ENCODE measurements at regions not wholly inside any gene's neighbourhood (a gene's known extent, or its start where the extent isn't known, plus 50 kb on each side); places are given as distances from the start of the nearest gene placed in this dataset.

GRCh38 chr5:175252234-175252805 lies 191.7 kb downstream of the DRD1 start:
- TF ChIP-seq POLR2AphosphoS5 (IDR thresholded peaks at IDR 0.05; ENCODE audit: low read depth, low read length) (no peak), POLR2A (IDR thresholded peaks at IDR 0.05; ENCODE audit: low read depth, low read length) (no peak), TAF1 (IDR thresholded peaks at IDR 0.05; ENCODE audit: borderline replicate concordance, low read depth, low read length) (no peak)
